ENCODE measurements at regions not wholly inside any gene's neighbourhood (a gene's known extent, or its start where the extent isn't known, plus 50 kb on each side); places are given as distances from the start of the nearest gene placed in this dataset.

GRCh38 chr5:114969482-114969881, 200.2 kb downstream of the TRIM36 start:
- TF ChIP-seq CTCF (IDR thresholded peaks at IDR 0.05; ENCODE audit: low read depth, low read length), result no peak
- TF ChIP-seq EZH2phosphoT487 (IDR thresholded peaks at IDR 0.05; ENCODE audit: low read depth), result no peak

Measured in OCI-LY3 (cell line).